ENCODE measurements at regions not wholly inside any gene's neighbourhood (a gene's known extent, or its start where the extent isn't known, plus 50 kb on each side); places are given as distances from the start of the nearest gene placed in this dataset.

DNA sequence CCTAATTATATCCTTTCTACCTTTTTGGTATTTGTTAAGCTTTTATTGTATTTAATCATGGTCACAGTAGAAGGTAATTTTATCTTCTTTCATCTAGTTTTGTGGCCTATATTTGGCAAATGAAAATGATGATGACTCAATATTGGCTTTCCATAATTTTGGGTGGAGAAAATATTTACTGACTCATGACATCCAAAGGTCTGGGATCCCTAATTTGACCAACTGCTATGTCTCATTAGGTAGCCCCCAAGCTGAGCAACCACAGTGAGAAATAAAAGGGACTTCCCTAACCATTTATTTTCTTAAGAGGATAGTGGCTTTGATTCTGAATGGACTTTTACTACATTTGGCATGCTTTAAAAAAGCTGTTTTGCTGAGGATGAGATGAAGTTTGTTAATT lies 289.5 kb downstream of the RMST start:
- TF ChIP-seq, protein P1, sequence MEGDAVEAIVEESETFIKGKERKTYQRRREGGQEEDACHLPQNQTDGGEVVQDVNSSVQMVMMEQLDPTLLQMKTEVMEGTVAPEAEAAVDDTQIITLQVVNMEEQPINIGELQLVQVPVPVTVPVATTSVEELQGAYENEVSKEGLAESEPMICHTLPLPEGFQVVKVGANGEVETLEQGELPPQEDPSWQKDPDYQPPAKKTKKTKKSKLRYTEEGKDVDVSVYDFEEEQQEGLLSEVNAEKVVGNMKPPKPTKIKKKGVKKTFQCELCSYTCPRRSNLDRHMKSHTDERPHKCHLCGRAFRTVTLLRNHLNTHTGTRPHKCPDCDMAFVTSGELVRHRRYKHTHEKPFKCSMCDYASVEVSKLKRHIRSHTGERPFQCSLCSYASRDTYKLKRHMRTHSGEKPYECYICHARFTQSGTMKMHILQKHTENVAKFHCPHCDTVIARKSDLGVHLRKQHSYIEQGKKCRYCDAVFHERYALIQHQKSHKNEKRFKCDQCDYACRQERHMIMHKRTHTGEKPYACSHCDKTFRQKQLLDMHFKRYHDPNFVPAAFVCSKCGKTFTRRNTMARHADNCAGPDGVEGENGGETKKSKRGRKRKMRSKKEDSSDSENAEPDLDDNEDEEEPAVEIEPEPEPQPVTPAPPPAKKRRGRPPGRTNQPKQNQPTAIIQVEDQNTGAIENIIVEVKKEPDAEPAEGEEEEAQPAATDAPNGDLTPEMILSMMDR (IDR thresholded peaks at IDR 0.05): no peak
- TF ChIP-seq EZH2phosphoT487 (IDR thresholded peaks at IDR 0.05) (no peak), EZH2 (IDR thresholded peaks at IDR 0.05) (no peak)
